GM18909 (cell line): ENCODE measurements at regions not wholly inside any gene's neighbourhood (a gene's known extent, or its start where the extent isn't known, plus 50 kb on each side); places are given as distances from the start of the nearest gene placed in this dataset.

Experiments used
- ATAC-seq: cut with Tn5 transposase; IDR thresholded peaks from one replicate; pipeline ENCODE4 v1.9.1; 2021; ENCODE audit warnings: mild to moderate bottlenecking; ENCODE audit not compliant: unreplicated experiment, poor library complexity

GRCh38 chr10:124346831-124347230 lies 71.9 kb downstream of the OAT start:
- ATAC-seq: no peak

- no peak for ATAC-seq
Observed at GRCh38 chr10:124345521-124345920, 73.2 kb downstream of the OAT start.

GRCh38 chr10:124344931-124345330 lies 73.8 kb downstream of the OAT start:
- ATAC-seq: no peak

- ATAC-seq: no peak
Observed at GRCh38 chr10:124344266-124344590, 74.5 kb downstream of the OAT start.

GRCh38 chr10:124343351-124344265 lies 75.1 kb downstream of the OAT start:
- no peak for ATAC-seq

- no peak for ATAC-seq
Observed at GRCh38 chr10:124342821-124343170, 75.9 kb downstream of the OAT start.

- no peak for ATAC-seq
Observed at GRCh38 chr10:124342136-124342820, 76.4 kb downstream of the OAT start.

GRCh38 chr10:124341768-124342135 lies 77.0 kb downstream of the OAT start:
- no peak for ATAC-seq

GRCh38 chr10:124340033-124340760 lies 78.5 kb downstream of the OAT start:
- no peak for ATAC-seq

- no peak for ATAC-seq
Observed at GRCh38 chr10:124339119-124340032, 79.3 kb downstream of the OAT start.

- no peak for ATAC-seq
Observed at GRCh38 chr10:124338276-124338925, 80.3 kb downstream of the OAT start.

- no peak for ATAC-seq
Observed at GRCh38 chr10:124336186-124336585, 82.5 kb downstream of the OAT start.

GRCh38 chr10:124333931-124334330 lies 84.8 kb downstream of the OAT start:
- ATAC-seq: no peak

GRCh38 chr10:124332426-124332825 lies 86.3 kb downstream of the OAT start:
- ATAC-seq: no peak

GRCh38 chr10:124329941-124330340 lies 88.8 kb downstream of the OAT start:
- ATAC-seq: no peak

GRCh38 chr10:124329362-124329761 lies 89.4 kb downstream of the OAT start:
- no peak for ATAC-seq

- no peak for ATAC-seq
Observed at GRCh38 chr10:124328477-124329220, 90.1 kb downstream of the OAT start.

GRCh38 chr10:124325998-124326636 lies 92.6 kb downstream of the OAT start:
- ATAC-seq: no peak

- ATAC-seq: no peak
Observed at GRCh38 chr10:124325633-124325914, 93.1 kb downstream of the OAT start.
